Posterior vena cava (tissue), 2 donors: ENCODE measurements at regions not wholly inside any gene's neighbourhood (a gene's known extent, or its start where the extent isn't known, plus 50 kb on each side); places are given as distances from the start of the nearest gene placed in this dataset.
A peak's percentile ranks its signal among the peaks of the same experiment; 100 is the strongest.
"Not testable (repeated sequence)": the region's sequence is repeated elsewhere in the genome, so short reads cannot be mapped to it uniquely, and the experiment has no call there.

Source experiments
- DNase-seq: peaks from one replicate; pipeline ENCODE4 v3.0.0-alpha.2; 2020; ENCODE audit warnings: low spot score
- intact Hi-C, 2 donors: fragments of 100-400 bp; cut with DNase I; formaldehyde crosslinking; loops; one replicate each; pipeline versions ENCODE4 v1.14.1 to v1.14.2; 2022 to 2023
- donor health status: DM: yes; HTN: yes; CAD: no.
- donor health status: DM: yes; HTN: yes; CAD: no.

DNA sequence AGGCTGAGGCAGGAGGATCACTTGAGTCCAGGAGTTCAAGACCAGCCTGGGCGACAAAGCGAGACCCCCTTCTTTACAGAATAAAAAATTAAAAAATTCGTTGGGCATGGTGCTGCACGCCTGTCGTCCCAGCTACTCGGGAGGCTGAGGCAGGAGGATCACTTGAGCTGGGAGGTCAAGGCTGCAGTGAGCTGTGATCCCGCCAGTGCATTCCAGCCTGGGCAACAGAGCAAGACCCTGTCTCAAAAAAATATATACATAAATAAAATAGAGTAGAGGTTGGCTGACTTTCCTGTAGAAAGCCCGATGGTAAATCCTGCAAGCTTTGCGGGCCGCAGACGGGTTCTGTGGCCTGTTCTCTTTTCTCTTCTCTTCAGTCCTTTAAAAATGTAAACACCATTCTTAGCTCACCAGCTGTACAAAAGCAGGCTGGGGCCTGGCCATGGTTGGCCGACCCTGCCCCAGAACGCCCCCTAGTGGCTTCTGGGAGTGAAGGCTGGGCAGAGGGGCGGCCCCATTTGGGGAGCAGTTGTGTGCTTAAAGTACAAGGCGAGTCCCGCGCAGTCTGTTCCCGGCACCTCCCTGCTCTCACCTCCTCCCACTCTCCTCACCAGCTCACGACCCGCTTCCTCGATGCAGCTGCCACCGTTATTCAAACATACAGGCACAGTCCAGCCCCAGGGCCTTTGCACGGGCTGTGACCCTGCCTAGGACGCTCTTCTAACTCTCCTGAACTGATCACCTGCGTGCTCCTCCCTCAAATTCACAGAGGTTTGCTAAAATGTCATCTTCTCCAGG is 109.5 kb downstream of the CRLF3 start:
- intact Hi-C loops = not testable (repeated sequence)
- peak; percentile 82 for DNase-seq

DNA sequence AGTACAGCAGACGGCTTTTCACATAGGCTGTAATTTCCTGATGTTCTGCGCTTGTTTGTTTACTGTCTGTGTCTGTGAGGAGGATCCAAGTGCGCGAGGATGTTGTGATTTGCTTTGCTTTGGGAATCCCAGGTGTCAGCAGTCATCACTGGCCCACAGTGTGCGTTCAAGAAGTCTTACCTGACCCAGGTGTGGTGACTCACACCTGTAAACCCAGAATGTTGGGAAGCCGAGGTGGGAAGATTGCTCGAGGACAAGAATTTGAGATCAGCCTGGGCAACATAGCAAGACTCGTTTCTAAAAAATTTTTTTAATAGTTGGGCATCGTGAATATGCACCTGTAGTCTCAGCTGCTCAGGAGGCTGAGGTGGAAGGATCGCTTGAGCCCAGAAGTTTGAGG is 110.7 kb downstream of the CRLF3 start:
- intact Hi-C loops, DNase-seq: not testable (repeated sequence)

GRCh38 chr17:30712859-30713258 is 111.6 kb downstream of the CRLF3 start:
- DNase-seq, intact Hi-C loops: not testable (repeated sequence)

GRCh38 chr17:30711626-30712507 is 112.6 kb downstream of the CRLF3 start:
- DNase-seq, intact Hi-C loops: not testable (repeated sequence)

GRCh38 chr17:30711176-30711575 is 113.3 kb downstream of the CRLF3 start:
- DNase-seq, intact Hi-C loops: not testable (repeated sequence)

GRCh38 chr17:30710276-30711088 is 114.0 kb downstream of the CRLF3 start:
- intact Hi-C loops, DNase-seq: not testable (repeated sequence)

DNA sequence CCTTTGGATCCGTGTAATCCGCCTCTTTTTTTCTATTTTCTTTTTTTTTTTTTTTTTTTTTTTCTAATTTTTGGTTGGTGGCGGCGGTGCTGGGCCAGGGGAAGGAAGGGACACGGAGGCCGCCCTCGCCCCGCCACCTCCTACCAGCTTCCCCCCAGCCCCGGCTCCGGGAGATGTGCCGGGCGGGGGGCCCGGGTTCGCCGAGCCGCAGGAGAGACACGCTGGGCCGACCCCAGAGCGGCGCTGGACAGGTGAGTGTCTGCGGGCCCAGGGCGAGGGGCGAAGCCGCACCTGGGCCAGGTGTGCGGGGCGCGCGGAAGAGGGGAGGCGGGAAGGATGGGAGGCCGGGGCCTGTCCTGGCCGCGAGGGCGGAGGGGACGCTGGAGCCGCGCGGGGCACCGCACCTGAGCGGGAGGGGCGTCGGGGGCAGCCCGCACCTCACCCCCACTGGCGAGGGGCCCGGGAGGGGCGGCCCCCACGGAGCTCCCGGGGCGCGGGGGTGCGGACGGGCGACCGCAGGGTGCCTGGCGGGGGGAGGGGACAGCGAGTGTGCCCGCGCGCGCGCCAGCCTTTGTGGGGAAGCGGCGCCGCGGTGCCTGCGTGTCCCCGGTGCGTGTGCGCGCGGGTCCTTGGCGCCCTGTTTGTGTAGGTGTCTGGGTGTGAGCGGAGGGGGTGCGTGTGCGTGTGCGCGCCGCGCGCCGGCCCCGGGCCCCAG is 114.8 kb downstream of the CRLF3 start:
- intact Hi-C loops, DNase-seq: not testable (repeated sequence)

DNA sequence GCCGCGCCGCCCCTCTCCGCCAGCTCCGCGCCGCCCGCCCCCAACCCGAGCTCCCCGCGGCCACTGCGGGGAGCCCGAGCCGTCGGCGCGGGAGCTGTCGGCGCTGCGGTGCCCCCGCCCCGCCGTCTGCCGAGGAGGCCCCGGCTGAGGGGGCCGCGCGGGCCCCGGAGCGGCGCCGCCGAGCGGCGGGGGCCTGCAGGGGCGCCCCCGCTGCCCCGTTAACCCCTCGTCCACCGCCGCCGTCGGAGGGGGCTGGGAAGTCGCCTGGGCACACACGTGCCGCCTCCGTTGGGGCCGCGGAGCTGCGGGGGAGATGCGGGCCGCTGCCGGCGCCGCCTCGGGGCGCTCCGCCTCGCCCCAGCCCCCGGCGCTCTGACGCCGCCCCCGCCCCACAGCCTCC is 115.4 kb downstream of the CRLF3 start:
- intact Hi-C loops, DNase-seq: not testable (repeated sequence)

DNA sequence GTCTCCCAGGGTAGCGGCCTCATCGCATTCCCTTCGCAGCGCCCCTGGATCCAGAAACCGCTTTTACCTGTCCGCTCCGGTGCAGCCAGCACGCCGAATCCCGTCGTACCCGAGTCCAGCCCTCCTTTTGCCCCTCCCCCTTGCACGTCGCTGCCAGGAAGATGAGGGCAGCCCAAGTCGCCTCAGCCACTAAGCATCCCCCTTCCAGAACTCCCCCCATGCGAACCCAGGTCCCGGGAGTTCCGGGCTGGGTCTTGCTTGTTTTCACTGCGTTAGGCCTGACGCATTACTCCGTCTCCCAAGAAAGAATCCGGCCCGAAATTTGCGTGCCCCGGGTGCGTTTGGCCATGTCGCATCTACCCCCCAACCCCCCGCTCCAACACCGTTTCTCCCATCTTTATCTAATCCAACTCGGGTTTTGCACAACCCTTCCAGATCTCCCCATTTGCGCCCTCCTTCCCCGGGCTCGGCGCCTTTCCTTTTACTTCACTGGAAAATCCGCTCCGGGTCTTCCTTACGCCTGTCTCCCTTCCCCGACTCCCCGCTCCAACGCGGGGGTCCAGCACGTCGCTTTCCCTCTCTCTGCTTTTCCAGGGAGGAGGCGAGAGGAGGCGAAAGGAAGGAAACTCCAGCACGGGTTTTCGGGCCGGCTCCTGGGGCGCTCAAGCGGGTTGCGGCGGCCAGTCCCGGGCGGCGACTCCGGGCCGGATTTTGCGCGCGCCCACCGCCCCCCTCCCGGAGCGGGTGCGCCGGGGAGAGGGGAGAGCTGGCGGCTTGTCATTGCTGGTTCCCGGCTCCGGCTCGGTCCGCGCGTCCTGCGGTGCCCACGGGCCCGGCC is 116.0 kb downstream of the CRLF3 start:
- intact Hi-C loops = not testable (repeated sequence)

DNA sequence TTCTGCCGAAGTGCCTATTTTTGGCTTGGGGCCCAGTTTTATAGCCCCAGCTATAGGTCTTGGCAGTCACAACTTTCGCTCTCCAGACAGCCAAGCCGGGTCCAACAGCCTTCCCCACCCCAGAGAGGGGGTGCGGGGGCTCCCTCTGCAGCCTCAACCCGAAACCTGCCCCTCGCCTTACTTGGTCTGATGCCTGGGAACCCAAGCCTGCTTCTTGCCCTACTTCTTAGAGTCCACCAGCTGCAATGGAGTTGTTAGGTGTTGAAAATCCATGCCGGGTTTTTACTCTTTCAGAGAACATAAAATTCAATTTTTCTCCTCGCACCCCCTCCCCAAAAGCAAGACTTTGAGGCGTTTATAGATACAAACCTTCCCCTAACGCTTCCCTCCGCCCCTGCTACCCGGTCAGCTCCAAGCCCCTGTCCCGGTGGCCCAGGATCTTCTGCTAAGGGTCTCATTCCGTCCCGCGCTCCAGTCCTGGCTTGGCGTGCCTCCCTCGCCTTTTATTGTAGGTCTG is 116.7 kb downstream of the CRLF3 start:
- intact Hi-C loops, DNase-seq: not testable (repeated sequence)

More for the DNA sequence above, 116.0 kb downstream of the CRLF3 start:
- DNase-seq = peak; percentile 95

- DNase-seq, intact Hi-C loops: not testable (repeated sequence)
These were observed 117.8 kb downstream of the CRLF3 start for GRCh38 chr17:30706461-30707335.

- intact Hi-C loops, DNase-seq: not testable (repeated sequence)
These were observed 118.5 kb downstream of the CRLF3 start for GRCh38 chr17:30706004-30706403.

DNA sequence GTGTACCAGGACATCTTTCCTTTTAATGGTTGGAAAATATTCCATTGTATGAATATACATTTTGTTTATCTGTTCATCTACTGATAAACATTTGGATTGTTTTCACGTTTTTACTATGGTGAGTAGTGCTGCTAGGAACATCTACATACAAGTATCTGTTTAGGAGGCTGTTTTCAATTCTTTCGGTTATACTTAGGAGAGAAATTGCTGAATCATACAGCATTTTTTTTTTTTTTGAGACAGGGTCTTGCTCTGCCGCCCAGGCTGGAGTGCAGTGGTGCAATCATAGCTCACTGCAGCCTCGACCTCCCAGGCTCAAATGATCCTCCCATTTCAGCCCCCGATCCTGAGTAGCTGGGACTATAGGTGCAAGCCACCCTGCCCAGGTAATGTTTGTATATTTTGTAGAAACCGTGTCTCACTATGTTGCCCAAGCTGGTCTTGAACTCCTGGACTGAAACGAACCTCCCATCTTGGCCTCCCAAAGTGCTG is 122.9 kb downstream of the CRLF3 start:
- intact Hi-C loops = no loop called here
- DNase-seq = no peak

- intact Hi-C loops, DNase-seq: not testable (repeated sequence)
These were observed 123.7 kb downstream of the CRLF3 start for GRCh38 chr17:30700833-30701232.

DNA sequence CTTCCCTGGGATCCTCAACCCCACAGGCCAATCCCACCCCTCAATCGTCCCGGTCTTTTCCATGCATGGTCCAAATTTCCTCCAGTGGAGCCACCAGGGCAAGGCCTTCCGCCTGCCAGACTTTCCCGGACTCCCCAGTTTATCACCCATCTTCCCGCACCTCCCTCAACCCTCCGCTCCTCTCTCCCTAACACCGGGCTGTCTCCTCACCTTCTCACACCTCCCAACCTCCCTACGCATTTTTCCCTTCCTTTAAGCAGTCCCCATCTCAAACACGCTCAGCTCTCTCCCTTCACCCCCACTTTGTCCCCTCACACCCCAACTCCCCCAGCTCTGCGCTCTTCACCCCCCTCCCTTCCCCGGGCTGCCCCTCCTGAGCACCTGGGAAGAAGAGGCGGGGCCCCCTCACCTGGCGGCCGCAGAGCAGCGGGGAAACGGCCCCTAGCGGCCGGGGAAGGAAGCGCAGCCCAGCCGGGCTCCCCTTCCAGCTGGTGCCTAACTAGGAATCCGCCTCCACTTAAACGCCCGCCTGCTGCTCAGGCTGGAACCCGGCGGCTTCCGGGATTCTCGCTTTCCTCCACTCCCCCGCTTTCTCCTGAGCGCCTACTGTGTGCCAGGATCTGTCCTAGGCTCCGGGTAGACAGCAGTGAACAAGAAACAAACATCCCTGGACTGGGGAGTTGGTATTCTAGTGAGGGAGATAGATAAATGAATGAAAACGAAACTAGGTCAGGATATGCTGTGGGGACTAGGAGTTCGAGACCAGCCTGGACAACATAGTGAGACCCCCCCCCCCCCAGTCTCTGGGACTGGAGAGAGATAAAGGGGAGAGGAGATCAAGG is 126.7 kb downstream of the CRLF3 start:
- DNase-seq = peak; percentile 88
- intact Hi-C loops = loop anchor here in 1 of 2 donors (5.0 kb wide), 1 partner anchor 411 kb away; no protein-coding TSS in a partner anchor
